ENCODE measurements at regions not wholly inside any gene's neighbourhood (a gene's known extent, or its start where the extent isn't known, plus 50 kb on each side); places are given as distances from the start of the nearest gene placed in this dataset.
"Not testable (repeated sequence)": the region's sequence is repeated elsewhere in the genome, so short reads cannot be mapped to it uniquely, and the experiment has no call there.

DNA sequence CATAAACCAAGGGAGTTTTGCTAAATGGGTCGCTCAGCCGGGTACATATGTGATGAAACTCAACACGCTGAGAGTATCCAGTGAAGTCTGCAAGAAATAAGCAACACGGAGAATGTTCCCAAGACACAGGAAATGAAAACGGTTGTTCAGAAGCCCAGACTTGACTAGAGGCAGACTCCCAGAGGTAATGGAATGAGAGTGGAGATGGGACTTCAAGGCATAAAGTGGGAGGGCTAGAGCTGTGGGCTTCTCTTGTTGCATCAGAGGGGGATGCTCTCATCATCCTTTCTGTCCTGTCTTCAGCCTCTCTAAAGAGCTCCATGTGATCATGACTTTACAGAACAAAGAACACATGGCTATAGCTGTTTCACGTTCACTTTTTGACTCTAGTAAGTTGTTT lies 88.3 kb downstream of the BAMBI start:
- ATAC-seq (no peak), DNase-seq (no peak)
- 89% methylated on average over 5 of the region's 6 CpGs for WGBS (ENCODE audit: insufficient coverage)
- Mint-ChIP-seq H3K36me3 (no peaks in the 10 kb centered on the region), H3K4me1 (no peaks in the 10 kb centered on the region), H3K27me3 (ENCODE audit: low read depth in 2 of 2) (peaks cover 5 to 8% of the 10 kb centered on the region in 2 donors), H3K27ac (no peak overlapping the region), H3K9me3 (no peaks in the 10 kb centered on the region), H3K4me3 (no peak overlapping the region)
- TF ChIP-seq, protein P1, sequence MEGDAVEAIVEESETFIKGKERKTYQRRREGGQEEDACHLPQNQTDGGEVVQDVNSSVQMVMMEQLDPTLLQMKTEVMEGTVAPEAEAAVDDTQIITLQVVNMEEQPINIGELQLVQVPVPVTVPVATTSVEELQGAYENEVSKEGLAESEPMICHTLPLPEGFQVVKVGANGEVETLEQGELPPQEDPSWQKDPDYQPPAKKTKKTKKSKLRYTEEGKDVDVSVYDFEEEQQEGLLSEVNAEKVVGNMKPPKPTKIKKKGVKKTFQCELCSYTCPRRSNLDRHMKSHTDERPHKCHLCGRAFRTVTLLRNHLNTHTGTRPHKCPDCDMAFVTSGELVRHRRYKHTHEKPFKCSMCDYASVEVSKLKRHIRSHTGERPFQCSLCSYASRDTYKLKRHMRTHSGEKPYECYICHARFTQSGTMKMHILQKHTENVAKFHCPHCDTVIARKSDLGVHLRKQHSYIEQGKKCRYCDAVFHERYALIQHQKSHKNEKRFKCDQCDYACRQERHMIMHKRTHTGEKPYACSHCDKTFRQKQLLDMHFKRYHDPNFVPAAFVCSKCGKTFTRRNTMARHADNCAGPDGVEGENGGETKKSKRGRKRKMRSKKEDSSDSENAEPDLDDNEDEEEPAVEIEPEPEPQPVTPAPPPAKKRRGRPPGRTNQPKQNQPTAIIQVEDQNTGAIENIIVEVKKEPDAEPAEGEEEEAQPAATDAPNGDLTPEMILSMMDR (IDR thresholded peaks at IDR 0.05): no peak
- Histone ChIP-seq H3K27ac (ENCODE audit: low read length) (no peak overlapping the region), H3K27me3 (ENCODE audit: control insufficient read depth, insufficient read depth, low read length) (no peaks in the 10 kb centered on the region), H3K36me3 (ENCODE audit: control insufficient read depth, insufficient read depth, low read length) (no peaks in the 10 kb centered on the region), H3K4me1 (ENCODE audit: control insufficient read depth, insufficient read depth, low read length) (no peaks in the 10 kb centered on the region), H3K4me3 (ENCODE audit: low read length) (no peak overlapping the region), H3K9me3 (ENCODE audit: control insufficient read depth, insufficient read depth, low read length) (no peaks in the 10 kb centered on the region)
- intact Hi-C loops (cut with micrococcal nuclease): no loop called here

DNA sequence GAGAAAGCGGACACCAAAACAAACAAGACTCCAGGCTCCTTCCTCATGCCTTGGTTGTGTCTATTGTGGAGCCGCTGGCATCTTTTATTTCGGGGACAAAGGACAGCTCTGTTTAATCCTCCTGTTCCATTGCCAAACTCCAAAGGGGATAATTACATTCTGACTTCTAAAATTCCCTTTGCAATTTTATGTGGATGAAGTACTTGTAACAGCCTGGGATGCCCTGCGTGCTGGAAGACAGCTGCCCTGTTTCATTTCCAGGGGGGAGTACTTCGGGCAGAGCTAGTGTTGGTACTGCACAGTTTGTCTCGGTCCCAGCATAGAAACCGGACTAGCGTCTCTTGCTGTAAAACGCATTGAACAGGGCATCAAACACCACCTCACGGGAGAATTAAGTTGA lies 90.9 kb downstream of the BAMBI start:
- TF ChIP-seq, protein P1 (IDR thresholded peaks at IDR 0.05): no peak
- H3K27me3 ChIP-seq (ENCODE audit: control insufficient read depth, insufficient read depth, low read length): no peaks in the 10 kb centered on the region
- H3K9me3 ChIP-seq (ENCODE audit: control insufficient read depth, insufficient read depth, low read length): no peaks in the 10 kb centered on the region
- ATAC-seq: no peak
- H3K4me3 Mint-ChIP-seq: no peak overlapping the region
- H3K27ac Mint-ChIP-seq: no peak overlapping the region
- no peak overlapping the region for H3K27ac ChIP-seq (ENCODE audit: low read length)
- DNase-seq: no peak
- no peaks in the 10 kb centered on the region for H3K4me1 ChIP-seq (ENCODE audit: control insufficient read depth, insufficient read depth, low read length)
- WGBS (ENCODE audit: insufficient coverage): 95% methylated on average over 10 of the region's 10 CpGs
- no peak overlapping the region for H3K4me3 ChIP-seq (ENCODE audit: low read length)
- H3K36me3 Mint-ChIP-seq: no peaks in the 10 kb centered on the region
- H3K27me3 Mint-ChIP-seq (ENCODE audit: low read depth in 2 of 2): peaks cover 5 to 8% of the 10 kb centered on the region in 2 donors
- H3K9me3 Mint-ChIP-seq: no peaks in the 10 kb centered on the region
- intact Hi-C loops (cut with micrococcal nuclease): no loop called here
- H3K36me3 ChIP-seq (ENCODE audit: control insufficient read depth, insufficient read depth, low read length): no peaks in the 10 kb centered on the region
- no peaks in the 10 kb centered on the region for H3K4me1 Mint-ChIP-seq

DNA sequence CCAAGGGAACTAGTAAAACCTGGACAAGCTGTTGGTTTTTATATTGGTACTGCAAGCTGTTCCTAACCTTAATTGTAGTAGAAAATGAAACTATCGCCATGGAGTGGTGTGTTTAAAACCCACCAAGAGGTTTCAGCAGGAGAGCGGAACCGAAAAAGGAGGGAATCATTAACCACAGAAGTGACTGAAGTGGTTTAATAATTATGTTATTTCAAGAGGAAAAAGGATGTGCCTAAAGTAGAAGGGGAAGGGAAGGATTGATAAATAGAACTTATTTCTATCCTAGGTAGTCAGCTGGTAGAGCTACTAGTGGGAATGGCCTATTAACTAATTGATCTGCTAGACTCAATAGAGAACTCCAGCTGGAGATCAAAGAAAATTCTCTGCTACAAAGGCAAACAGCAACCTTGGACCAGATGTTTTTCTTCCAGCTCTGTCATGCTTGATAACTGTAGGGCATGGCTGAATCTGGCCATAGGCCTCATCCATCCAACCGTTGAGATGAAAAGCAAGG lies 91.8 kb downstream of the BAMBI start:
- no peaks in the 10 kb centered on the region for H3K9me3 ChIP-seq (ENCODE audit: control insufficient read depth, insufficient read depth, low read length)
- no peaks in the 10 kb centered on the region for H3K36me3 ChIP-seq (ENCODE audit: control insufficient read depth, insufficient read depth, low read length)
- Mint-ChIP-seq H3K9me3 (peaks cover 0 to 2% of the 10 kb centered on the region in 2 donors), H3K27me3 (ENCODE audit: low read depth in 2 of 2) (peaks cover 8% of the 10 kb centered on the region in 2 donors), H3K4me1 (no peaks in the 10 kb centered on the region), H3K27ac (no peak overlapping the region), H3K4me3 (no peak overlapping the region), H3K36me3 (no peaks in the 10 kb centered on the region)
- WGBS (ENCODE audit: insufficient coverage): 28% methylated on average over 4 of the region's 4 CpGs
- no peaks in the 10 kb centered on the region for H3K4me1 ChIP-seq (ENCODE audit: control insufficient read depth, insufficient read depth, low read length)
- DNase-seq: no peak
- no peak for ATAC-seq
- no peak overlapping the region for H3K4me3 ChIP-seq (ENCODE audit: low read length)
- TF ChIP-seq, protein P1 (IDR thresholded peaks at IDR 0.05): no peak
- H3K27ac ChIP-seq (ENCODE audit: low read length): no peak overlapping the region
- intact Hi-C loops (cut with micrococcal nuclease): no loop called here
- H3K27me3 ChIP-seq (ENCODE audit: control insufficient read depth, insufficient read depth, low read length): no peaks in the 10 kb centered on the region

DNA sequence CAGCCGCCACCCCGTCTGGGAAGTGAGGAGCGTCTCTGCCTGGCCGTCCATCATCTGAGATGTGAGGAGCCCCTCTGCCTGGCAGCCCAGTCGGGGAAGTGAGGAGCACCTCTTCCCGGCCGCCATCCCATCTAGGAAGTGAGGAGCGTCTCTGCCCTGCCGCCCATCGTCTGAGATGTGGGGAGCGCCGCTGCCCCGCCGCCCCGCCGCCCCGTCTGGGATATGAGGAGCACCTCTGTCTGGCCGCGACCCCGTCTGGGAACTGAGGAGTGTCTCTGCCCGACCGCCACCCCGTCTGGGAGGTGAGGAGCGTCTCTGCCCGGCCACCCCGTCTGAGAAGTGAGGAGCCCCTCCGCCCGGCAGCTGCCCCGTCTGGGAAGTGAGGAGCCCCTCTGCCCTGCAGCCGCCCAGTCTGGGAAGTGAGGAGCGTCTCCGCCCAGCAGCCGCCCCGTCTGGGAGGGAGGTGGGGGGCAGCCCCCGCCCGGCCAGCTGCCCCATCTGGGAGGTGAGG lies 94.3 kb downstream of the BAMBI start:
- 93% methylated on average over 36 of the region's 36 CpGs for WGBS (ENCODE audit: insufficient coverage)

More for the DNA sequence above, 94.3 kb downstream of the BAMBI start:
- H3K27ac Mint-ChIP-seq; ATAC-seq; H3K4me1 Mint-ChIP-seq; H3K36me3 Mint-ChIP-seq; H3K4me3 Mint-ChIP-seq; DNase-seq; H3K27me3 ChIP-seq (ENCODE audit: control insufficient read depth, insufficient read depth, low read length); intact Hi-C loops (cut with micrococcal nuclease); H3K4me3 ChIP-seq (ENCODE audit: low read length); H3K4me1 ChIP-seq (ENCODE audit: control insufficient read depth, insufficient read depth, low read length); H3K36me3 ChIP-seq (ENCODE audit: control insufficient read depth, insufficient read depth, low read length); H3K9me3 ChIP-seq (ENCODE audit: control insufficient read depth, insufficient read depth, low read length); H3K9me3 Mint-ChIP-seq; H3K27ac ChIP-seq (ENCODE audit: low read length): not testable (repeated sequence)
- peaks cover 0 to 11% of the 10 kb centered on the region in 2 donors for H3K27me3 Mint-ChIP-seq (ENCODE audit: low read depth in 2 of 2)

All from natural killer cell (primary cell).